Epithelial cell of proximal tubule (primary cell): ENCODE measurements at regions not wholly inside any gene's neighbourhood (a gene's known extent, or its start where the extent isn't known, plus 50 kb on each side); places are given as distances from the start of the nearest gene placed in this dataset.

Source experiments
- DNase-seq: peaks from one replicate; pipeline ENCODE4 v3.0.0-alpha.2; 2011; ENCODE audit warnings: low read depth
- H3K4me3 ChIP-seq: 2 replicates; pipeline ENCODE4 v1.5.1; 2011; ENCODE audit warnings: low read depth, mild to moderate bottlenecking, low read length
- CTCF ChIP-seq: conservative IDR thresholded peaks from 2 replicates; pipeline ENCODE4 v1.5.1; 2012; ENCODE audit warnings: low read depth, mild to moderate bottlenecking, low read length

DNA sequence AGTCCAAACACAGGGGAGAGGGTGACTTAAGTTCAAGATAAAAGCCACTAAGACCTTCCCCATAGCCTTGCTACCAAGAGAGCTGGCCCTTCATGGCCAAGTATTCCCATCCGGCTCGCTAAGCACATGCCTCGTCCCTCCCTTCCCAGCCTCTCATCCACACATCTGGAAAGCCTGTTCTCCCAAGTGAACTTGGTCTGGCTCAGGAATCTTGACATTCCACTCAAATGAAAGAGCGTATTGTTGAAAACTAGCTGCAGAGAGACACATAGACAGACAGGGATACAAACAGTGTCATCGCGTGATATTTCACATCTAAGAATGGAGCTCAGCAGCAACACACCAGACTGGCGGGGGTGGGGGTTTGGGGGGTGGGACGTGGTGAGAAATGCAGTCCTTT, 182.8 kb upstream of the FOXQ1 start:
- no peak for DNase-seq
- no peak for TF ChIP-seq CTCF
- no peak overlapping the region for H3K4me3 ChIP-seq

- no peak overlapping the region for H3K4me3 ChIP-seq
- DNase-seq = no peak
- TF ChIP-seq CTCF = no peak
Observed at GRCh38 chr6:1127597-1128288, 184.2 kb upstream of the FOXQ1 start.

DNA sequence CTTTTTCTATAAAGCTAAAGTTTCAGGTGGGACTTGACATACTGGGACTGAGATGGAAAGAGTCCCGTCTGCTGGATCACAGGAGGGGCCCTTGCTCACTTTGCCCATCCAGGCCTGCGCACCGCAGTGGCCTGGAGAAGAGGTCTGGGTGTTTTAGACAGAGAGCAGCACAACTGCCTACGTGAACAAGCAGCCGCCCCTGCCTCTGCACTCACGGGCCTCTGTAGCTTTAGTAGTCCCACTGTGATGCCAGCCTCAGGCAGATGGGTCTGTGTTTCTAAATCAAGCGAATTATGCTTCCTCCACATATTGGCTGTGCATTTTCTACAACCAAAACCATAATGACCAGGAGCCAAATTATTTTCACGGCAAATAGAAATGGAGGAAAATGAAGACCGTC, 184.8 kb upstream of the FOXQ1 start:
- no peak overlapping the region for H3K4me3 ChIP-seq
- no peak for TF ChIP-seq CTCF
- no peak for DNase-seq

- no peak overlapping the region for H3K4me3 ChIP-seq
- TF ChIP-seq CTCF = no peak
- DNase-seq = no peak
Observed at GRCh38 chr6:1126036-1126435, 185.9 kb upstream of the FOXQ1 start.

- no peak overlapping the region for H3K4me3 ChIP-seq
- no peak for DNase-seq
- TF ChIP-seq CTCF = no peak
Observed at GRCh38 chr6:1125297-1125696, 186.6 kb upstream of the FOXQ1 start.

- no peak for TF ChIP-seq CTCF
- H3K4me3 ChIP-seq = peak overlapping the region; percentile 38
- no peak for DNase-seq
Observed at GRCh38 chr6:1124885-1125284, 187.0 kb upstream of the FOXQ1 start.
